HPDE6-E6E7 (cell line): ENCODE measurements at regions not wholly inside any gene's neighbourhood (a gene's known extent, or its start where the extent isn't known, plus 50 kb on each side); places are given as distances from the start of the nearest gene placed in this dataset.
"Not testable (repeated sequence)": the region's sequence is repeated elsewhere in the genome, so short reads cannot be mapped to it uniquely, and the experiment has no call there.

Experiments
- DNase-seq: peaks from one replicate; pipeline ENCODE4 v3.0.0; 2011; ENCODE audit warnings: missing footprints; ENCODE audit errors: extremely low spot score

DNA sequence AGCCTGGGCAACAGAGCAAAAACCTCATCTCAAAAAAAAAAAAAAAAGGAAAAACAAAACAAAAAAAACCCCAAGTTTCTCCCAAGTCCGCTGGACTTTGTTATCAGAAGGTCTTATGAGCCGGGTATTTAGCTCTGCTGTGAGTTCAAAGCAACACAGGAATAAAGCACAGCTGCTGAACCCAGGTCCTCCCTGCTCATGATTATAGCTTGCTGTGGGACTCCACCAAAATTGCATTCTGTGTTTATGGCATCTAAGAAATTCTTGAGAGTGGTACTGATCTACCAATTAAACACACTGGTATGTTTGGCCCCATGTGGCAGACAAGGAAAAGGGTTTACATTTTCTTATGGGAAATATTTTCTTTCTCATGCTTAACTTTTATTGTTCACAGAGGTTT is 93.6 kb upstream of the NEDD9 start:
- no peak for DNase-seq

DNA sequence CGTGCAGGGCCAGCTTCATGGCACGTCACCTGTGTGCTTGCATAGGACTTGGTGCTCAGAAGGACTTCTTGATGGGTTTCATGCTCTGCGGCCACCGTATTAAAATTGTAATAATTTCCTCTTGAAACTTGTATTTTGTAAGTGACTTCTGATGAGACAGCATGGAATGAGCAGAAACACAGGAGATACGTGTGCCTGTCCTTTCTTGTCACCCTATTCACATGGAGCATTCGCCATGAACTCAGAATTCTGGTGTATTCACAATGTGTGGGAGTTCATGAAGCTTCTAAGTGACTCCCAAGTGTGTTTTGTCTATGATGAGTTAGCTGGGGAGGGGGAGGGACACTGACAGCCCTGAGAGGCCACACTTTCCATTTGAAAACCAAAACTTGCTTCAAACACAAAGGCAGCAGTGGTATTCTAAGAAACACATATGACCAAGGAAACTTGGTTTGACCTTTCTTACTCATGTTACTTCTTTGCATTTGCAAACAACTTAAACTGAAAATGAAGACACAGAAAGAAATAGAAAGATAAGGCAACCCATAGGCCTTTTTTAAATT is 92.1 kb upstream of the NEDD9 start:
- DNase-seq: no peak

DNA sequence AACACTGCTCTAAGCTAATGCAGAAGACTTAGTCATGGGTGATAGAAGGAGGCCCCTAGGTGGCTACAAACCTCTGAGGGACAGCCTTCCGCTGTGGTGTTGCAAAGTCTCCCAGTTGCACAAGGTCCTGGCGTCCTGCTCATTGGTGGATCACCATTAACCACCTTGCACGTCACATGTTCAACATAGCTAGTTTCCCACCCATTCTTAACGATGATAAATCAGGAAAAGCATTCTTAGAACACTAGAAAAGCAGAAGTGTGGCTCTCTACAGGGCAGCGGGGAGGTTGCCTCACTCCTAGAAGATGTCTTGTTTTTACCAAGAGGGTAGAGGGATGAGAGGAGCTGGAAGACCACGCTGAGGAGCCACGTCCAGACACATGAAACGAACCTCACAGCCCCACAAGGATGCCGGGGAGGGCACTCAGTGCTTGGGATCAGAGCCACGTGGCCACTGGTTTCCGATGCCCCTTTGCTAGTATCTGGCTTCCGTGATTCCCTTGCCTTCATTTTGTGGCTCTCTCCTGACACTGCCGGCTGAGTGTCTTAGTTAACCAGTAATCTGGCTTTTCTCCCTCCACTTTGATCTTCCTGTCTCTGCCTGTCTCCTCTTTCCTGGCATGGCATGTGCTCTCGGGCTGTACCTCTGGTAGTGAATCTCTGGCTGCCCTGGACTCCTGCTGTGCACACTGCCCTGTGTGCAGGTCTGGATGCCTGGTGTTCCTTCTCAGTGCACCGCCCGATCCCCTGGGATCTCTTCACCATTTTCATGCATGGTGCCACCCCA is 91.4 kb upstream of the NEDD9 start:
- DNase-seq: no peak

DNA sequence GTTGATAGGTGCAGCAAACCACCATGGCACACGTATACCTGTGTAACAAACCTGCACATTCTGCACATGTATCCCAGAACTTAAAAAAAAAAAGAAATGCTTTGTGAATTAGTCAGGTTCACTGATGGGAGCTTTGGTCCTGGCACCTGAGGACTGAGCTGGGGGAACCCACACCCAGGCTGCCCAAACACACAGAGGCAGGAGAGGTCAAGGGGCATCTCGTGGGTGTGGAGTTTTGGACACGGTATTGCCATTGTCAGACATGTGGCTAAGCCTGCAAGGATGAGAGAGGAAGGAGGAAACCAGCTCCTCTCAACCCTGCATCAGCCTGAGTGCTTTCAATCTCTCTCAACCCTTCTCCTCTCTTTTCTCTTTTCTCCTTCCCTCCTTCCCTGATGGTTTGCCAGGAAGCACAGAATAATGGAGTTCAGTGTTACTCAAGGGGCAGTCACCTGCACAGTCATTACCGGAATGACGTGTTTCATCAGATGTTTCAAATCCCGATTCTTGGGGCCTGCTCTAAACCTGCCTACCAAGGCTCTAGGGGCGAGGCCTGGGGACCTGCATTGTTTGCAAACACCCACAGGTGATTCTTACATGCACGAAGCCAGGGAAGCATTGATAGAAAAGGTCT is 89.9 kb upstream of the NEDD9 start:
- peak; percentile 31 for DNase-seq

DNA sequence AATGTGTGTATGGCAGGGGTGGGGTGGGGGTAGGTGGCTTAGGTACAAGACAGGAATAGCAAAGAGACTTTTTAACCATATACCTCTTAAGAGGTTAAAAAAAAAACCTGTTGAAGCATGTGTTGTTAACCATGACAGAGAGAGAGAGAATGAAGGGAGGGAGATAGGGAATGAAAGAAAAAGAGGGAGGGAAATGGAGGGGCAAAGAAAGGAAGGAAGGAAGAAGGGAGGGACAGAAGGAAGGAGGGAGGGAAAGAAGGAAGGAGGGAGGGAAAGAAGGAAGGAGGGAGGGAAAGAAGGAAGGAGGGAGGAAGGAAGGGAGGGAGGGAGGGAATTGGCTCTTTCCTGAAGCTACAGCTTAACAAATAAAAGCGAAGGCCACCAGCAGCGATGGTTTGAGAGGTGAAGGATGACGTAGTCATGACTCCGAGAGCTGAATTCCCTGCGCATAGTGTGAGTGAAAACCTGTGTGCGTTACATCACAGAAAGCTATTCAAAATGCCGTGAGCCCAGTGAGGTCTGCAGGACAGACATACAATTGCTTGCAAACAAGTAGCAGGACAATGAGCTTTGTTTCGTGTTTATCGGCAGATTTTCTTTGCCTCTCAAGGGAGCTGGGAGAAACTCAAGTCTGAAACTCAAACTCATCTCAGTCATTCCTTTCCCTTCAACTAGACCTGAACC is 88.6 kb upstream of the NEDD9 start:
- no peak for DNase-seq

DNA sequence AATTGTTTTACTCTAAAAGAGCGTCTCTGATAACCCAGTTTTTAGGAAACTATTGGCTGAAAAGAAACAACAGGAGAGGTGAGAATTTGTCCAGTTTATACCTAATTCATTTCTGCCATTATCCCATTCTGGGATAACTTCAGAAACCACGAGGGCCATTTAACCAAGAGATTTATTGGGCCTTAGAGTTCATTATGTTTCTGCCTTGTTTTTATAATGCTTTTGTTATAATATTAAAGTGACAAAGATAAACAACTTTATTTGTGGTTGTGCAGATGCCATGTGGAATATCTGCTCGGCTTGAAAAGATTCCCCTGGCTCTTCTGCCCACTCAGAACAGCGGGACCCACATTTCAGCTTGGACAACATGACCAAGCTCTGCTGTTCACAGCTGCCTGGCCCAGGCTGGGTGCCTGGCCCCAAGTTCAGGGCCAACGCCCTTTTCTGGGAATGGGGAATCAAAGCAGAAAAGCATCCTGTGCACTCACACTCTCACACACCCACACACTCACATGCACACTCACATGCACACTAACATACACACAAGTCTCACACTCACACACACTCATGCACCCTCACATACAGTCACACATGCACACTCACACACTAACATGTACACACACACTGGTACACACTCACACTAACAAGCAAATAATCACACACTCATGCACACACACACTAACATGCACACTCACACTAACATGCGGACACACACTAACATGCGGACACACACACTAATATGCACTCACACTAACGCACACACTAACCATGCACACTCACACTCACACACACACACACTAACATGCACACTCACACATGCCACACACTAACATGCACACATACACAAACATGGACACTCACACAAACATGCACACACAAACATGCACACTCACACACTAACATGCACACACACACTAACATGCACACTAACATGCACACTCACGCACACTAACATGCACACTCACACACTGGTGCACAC is 86.7 kb upstream of the NEDD9 start:
- DNase-seq: no peak

DNA sequence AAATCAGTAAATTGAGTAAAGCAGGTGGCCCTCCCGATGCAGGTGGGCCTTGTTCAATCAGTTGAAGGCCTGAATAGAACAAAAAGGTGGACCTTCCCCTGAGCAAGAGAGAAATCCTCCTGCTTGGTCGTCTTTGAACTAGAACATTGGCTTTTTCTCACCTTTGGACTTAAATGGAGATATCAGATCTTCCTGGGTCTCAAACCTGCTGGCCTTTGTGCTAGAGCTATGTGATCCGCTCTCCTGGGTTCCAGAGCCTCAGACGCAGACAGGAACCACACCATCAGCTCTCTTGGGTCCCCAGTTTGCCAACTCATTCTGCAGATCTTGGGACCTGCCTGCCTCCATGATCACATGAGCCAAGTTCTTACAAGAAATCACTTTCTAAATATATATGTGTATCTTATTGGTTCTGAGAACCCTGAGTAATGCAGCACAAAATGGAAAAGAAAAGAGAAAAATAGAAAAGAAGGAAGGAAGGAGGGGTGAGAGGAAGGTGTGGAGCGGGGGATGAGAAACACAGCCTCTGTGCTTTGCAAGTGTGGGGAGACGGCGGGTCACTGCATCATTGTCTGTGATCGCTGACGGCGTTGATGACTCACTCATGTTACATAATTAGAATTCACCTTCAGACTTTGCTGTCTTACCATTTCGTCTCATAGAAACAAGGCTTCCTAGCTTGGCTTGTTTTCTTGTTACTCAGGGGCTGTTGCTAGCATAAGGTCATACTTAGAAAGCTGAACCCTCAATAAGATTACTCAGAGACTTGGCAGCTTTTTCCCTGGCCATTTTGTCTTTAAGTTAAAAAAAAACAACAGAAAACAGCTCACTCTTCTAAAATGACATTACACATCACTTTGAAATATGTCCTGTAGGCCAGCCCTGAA is 85.7 kb upstream of the NEDD9 start:
- peak; percentile 79 for DNase-seq

DNA sequence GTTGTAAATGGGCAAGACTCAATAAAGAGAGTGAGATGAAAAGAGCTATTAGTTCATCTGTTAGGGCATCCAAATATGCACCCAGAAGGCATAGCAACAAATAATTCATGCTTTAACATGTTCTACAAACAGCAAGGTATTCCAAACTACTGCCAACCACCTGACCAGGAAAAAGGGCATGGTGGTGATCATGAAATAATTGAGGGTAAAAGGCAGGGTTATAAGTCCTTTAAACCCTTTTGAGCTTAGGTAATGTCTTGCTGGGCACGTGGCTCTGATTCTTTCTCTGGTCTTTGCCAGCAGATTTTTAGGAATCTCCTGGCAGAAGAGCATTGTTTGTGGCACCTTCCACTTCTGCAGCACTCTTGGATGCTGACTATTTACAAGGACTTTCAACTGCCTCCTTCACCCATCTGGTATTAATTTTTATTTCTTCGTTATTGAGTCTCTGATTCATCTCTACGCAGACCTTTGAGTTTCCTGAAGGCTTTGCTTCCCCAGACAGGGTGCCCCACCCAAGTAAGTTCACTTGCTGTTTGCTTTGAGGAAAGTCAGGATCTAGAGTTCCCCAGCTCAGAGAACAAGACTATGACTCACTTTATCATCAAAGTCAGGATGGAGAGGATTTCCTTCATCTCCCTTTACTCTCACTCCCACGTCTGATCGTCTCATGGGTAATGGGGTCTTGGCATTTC is 83.4 kb upstream of the NEDD9 start:
- DNase-seq: peak; percentile 71

DNA sequence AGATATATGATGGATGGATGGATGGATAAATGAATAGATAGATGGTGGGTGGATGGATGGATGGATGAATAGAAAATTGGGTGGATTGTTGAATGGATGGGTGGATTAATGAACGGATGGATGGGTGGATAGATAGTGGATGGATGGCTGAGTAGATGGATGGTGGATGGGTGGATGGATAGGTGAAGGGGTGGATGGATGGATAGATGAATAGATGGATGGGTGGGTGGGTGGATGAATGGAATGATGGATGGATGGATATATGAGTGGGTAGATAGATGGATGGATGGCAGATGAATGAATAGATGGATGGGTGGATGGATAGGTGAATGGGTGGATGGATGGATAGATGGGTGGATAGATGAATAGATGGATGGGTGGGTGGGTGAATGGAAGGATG is 80.7 kb upstream of the NEDD9 start:
- DNase-seq: no peak

DNA sequence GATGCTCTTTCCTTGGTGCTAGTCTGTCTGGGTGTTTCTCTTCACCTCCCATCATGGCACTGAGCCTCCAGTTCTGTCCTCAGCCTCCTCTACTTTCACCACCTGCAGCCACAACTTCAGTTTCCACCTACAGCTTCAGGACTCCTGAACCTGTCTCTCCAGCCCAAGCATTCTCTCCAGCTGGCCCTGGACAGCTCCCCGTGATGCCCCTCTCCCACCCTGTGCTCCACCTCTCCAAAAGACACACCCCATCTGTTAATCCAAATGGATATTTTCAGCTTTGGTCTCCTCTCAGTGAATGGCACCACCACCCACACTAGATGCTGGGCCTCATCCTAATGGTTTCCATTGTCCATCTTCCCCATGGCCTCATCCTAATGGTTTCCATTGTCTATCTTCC is 79.5 kb upstream of the NEDD9 start:
- no peak for DNase-seq

DNA sequence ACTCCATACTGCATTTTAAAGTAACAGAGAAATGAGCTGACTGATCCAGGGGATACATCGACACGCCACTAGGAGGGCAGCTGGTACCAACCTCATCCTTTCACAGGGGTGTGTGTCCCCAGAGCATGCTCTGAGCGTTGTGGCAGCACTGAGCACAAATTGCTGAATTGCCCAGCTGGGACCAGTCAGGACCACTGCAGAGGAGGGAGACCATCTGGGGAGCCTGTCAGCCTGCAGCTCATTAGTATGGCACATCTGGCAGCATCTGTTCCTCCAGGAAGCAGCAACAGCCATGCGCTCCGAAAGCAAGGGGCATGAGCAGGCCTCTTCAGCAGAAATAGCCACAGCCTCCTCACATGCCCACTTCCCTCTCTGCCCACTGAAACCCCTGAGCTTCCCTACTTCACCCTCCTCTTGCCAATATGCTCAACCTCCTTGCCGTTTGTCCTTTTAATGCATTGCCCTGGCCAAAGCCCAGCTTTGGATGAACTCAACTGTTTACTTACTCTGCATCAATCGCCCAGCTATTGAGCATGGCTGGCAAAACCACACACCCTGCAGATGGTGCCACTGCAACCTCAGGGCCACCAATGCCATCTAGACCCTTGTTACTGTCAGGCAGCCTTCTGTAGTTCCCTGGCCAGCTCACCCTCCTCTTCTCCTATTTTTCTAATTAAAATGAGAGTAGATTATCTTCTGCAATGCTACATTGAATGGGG is 77.6 kb upstream of the NEDD9 start:
- DNase-seq: no peak

DNA sequence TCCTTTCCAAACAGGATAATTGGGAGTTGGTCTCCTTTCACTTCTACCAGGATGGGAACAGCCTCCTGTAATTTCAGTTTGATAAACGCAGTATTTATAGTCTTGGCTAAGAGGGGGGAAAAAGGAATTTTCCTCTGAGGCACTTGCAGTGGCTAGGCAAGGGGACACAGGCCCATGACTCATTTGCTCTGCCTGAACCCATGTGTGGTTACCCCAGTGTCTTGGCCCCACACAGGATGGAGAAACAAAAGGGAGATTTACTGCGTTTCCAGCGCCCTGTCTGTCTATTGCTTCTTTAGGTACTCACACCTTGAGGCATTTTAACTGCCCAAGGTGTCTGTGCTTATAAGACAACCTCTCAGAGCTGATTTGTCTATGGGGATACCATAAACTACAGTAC is 74.8 kb upstream of the NEDD9 start:
- no peak for DNase-seq

DNA sequence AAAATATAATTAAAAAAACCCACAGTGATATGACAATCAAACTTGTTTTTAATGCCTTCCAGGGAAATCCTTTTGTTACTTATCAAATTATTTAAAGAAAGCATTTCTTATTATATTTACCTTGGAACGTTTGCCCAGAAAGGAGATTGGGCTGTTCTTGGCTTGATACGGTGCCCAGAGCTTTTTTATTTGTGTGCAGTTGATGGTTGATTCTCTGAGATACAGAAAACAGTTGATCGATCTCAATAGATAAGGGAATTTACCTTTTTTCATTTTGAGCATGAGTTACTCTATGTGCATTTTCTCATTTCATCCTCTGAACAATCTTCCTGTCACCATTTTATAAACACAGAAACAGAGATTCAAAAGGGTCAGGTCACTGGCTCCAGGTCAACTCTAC is 72.5 kb upstream of the NEDD9 start:
- DNase-seq: no peak

DNA sequence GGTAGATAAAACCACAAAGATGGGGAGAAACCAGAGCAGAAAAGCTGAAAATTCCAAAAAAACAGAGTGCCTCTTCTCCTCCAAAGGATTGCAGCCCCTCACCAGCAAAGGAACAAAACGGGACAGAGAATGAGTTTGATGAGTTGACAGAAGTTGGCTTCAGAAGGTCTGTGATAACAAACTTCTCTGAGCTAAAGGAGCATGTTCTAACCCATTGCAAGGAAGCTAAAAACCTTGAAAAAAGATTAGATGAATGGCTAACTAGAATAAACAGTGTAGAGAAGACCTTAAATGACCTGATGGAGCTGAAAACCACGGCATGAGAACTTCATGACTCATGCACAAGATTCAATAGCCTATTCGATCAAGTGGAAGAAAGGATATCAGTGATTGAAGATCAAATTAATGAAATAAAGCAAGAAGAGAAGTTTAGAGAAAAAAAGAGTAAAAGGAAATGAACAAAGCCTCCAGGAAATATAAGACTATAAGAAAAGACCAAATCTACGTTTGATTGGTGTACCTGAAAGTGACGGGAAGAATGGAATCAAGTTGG is 67.5 kb upstream of the NEDD9 start:
- DNase-seq: not testable (repeated sequence)

DNA sequence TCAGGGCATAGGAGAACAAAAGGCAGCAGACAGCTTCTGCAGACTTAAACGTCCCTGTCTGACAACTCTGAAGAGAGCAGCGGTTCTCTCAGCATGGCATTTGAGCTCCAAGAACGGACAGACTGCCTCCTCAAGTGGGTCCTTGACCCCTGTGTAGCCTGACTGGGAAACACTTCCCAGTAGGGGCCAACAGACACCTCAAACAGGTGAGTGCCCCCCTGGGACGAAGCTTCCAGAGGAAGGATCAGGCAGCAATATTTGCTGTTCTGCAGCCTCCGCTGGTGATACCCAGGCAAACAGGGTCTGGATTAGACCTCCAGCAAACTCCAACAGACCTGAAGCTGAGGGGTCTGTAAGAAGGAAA is 66.9 kb upstream of the NEDD9 start:
- not testable (repeated sequence) for DNase-seq

DNA sequence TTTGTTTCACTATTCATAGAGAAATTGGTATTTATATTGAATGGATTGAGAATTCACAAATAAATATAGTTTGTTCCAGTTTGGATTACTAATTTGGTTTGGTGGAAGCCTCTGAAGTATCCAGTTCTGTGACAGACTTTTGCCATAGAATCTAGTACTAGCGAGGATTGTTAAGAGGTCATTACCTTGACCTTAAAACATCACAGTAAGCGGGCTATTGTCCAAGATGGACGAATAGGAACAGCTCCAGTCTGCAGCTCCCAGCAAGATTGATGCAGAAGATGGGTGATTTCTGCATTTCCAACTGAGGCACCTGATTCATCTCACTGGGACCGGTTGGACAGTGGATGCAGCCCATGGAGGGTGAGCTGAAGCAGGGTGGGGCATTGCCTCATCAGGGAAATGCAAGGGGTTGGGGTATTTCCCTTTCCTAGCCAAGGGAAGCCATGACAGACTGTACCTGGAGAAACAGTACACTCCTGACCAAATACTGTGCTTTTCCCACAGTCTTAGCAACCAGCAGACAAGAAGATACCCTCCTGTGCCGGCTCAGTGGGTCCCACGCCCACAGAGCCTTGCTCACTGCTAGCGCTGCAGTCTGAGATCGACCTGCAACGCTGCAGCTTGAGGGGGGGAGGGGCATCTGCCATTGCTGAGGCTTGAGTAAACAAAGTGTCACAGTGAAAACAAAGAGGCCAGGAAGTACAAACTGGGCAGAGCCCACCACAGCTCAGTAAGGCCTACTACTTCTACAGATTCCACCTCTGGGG is 66.4 kb upstream of the NEDD9 start:
- DNase-seq: no peak

DNA sequence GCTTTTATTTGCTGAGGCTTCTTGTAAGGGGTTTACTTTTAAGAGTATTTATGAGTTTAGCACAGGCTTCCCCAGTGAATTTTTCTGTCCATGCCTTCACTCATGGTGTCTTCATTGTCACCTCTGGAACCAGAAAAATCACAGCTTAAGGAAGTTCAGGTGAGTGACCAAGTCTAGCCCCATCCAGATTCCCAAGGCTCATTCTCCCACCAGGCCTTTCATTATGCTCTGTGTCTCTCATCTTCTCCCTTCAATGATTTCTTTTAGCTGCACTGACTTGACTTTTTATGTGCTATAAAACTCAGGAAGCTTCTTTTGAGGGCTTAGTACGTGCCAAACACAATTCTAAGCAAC is 64.9 kb upstream of the NEDD9 start:
- no peak for DNase-seq
